ENCODE measurements at regions not wholly inside any gene's neighbourhood (a gene's known extent, or its start where the extent isn't known, plus 50 kb on each side); places are given as distances from the start of the nearest gene placed in this dataset.

DNA sequence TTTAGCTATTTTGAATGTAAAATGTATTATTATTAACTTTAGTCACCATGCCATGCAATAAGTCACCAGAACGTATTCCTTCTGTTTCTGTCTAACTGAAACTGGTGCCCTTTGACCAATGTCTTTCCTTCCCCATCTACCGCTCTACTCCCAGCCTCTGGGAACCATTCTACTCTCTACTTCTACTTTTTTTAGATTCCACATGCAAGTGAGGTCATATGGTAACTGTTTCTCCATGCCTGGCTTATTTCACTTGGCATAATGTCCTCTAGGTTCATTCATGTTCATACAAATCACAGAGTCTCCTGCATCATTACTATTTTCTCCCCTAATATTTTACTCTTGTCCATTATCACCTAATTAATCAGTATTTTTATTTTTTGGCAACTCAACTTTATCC is 160.1 kb downstream of the TMX1 start:
- DNase-seq: no peak

DNA sequence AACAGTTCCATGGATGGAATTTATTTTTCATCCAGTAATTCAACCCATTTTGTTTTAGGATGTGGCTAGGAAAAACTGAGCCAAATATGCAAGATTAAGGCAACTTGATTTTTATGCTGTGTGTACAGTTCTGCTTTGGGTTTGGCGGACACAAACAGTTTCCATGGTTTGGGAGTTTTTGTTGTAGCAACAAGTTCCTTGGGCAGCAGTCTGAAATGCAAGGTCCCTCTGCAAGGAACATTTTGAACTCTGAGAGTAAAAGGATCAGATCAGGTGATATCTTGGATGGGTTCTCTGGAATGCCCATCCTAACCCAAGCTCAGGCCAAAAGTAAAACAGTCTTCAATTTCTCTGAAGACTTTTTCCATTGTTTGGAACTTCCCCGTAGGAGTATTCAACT is 161.2 kb downstream of the TMX1 start:
- DNase-seq: peak; percentile 51

DNA sequence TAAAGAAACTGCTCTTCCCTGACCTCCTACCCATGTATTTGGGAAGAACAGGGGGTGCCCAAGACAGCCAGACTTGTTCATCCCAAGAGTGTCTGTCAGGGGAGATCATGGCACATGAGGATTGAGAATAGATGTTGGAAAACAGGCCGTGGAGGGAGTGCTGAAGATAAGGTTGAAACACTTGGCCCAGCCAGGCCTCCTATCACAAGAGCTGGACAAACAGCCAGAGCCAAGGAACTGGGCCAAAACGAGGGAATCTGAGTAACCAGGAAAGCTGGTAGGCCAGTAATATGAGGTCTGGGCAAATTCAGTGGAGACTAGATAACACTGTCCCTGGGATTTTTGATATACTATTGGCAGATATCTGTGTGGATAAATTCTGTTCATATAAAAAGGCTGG is 161.7 kb downstream of the TMX1 start:
- DNase-seq: no peak

DNA sequence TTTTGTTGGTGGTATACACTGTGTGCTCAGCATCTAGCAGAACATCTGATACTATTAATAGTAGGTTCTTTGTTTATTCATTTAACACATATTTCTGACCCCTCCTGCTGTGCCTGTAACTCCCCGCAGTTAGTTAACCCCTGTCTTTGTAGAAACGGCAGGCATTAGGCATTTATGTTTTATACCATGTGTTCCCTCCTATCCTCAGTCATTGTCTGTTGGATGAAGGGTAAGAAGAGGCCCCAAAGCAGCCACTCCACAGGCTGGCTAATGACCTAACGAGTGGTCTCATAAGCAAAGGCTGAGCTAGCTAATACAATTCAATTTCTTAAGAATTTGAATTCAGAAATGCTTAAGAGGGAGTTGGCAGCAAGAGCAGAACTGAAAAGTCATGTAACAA is 170.8 kb downstream of the TMX1 start:
- DNase-seq: no peak

DNA sequence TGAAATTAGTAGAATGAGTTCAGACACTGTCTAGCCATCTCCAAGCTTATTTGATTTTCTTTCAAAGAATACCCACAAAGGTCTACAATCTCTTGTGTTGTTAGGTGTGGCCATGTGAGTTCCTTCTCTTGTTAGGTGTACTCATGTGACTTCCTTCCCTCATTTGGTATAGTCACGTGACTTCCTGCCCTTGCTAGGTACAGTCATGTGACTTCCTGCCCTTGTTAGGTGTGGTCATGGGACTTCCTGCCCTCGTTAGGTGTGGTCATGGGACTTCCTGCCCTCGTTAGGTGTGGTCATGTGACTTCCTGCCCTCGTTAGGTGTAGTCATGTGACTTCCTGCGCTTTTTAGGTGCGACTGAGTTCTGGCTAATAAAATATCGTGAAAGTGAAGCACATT is 179.6 kb downstream of the TMX1 start:
- DNase-seq: no peak

DNA sequence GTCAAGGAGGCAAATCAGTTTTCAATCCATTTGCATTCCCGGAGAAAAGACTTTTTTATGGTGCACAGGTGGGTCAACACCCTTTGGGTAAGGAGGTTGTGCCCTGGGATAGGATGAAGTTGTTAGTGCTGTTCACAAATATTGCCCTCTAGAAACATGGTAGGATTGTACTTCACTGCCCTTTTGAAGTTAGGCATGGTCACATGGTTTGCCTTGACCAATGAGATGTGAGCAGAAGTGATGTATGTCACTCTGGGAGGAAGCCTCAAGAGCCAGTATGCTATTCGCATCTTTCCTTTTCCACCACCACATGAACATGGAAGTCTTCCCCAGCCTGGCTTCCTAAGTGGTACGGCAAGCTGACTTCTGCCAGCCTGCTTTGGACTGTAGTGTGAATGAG is 182.7 kb downstream of the TMX1 start:
- no peak for DNase-seq

DNA sequence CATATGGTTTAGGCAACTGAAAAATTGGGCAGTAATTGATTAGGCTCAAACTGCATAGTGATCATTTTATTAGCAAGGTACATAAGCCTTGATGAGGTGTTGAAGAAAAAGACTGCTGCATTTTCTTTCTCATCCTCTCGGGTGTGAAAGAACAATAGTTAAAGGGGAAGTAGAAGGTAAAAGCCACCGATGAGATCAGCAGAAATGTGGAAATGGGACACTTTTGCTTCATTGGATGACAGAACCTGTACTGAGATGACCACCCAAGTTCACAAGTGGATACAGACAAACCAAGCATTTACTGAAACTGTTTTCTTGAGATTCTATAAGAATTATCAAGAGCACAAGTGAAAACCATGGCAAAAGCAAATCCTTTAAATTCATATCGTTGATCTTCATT is 184.0 kb downstream of the TMX1 start:
- no peak for DNase-seq

DNA sequence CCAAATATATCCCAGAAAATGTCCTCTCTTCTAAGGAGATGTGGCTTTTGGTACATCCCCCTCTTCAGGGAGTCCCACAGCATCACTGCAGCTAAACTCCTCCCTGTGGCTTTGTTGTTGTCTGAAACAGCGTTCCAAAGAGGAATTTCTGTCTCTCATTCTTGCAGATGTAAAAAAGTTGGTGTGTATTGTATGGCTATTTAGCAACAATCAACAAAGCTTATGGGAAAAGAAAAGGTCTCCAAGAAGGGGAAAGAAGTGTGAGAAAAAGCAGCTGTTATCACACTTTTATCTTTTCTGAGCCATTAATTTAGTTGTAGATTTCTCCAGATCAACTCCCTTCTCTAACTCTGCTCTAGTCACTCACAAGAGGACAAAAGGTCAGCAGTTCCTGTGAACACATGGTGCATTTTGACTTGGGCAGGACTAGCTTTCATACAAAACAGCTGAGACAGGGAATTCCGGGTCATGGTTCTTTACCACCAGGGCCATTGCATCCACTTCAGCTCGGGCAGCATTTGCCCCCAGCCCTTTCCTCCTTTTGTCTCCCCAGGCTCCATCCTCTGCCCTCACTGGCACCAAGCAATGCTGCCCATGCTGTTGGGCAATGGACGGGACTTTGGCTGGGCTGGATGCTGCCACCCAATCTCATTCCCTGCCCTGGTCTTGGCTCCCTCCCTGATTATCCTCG is 184.7 kb downstream of the TMX1 start:
- peak; percentile 79 for DNase-seq

DNA sequence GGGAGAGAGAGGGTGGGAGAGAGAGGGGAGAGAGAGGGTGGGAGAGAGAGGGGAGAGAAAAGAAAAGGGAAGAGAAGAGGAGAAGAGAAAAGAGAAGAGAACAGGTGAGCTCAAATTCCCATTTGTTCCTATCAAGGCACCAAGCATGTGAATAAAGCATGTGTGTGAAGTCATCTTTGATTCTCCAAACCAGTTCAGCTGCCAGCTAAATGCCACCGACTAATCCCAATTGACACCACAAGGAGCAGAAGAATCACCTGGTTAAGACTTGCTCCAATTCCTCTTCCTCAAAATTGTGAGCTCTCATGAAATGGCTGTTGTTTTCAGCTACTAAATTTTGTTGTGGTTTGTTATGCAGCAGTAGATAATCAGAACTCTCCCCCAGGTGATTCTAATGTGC is 188.9 kb downstream of the TMX1 start:
- DNase-seq: no peak

DNA sequence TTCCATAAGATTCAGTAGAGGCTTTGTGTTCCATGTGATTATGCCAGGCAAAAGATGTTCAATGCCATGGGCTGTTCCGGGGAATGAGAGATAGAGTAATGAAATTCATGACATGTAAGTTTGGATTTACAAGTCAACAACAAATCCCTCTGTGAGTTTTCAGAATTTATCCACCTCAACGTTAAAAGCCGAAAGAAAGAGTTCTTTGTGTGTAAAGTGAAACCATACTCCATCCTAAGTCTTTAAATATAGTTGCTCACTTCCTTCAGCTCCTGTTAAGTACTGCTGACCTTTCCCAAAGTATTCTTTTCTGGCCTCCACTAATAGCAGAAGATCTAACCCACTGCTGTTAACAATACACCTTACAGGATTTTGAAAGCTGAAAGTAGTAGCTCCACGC is 190.0 kb downstream of the TMX1 start:
- no peak for DNase-seq

DNA sequence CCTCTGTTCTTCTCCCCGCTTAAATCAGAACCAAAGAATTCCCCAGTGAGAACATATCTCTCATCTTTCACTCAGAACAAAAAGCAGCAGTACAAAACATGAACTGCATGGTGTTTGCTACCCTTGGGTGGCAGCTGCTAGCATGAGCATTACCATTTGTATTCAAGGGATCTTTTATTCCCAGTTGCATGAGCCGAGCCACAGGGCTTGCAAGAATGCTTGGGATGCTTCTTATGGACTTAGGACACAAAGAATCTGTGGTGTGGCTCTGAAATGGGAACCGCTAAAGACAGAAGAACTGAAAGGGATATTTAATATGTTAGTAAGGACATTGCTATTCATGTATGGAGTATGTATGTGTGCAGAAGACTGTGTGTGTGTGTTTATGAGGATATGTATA is 190.6 kb downstream of the TMX1 start:
- DNase-seq: peak; percentile 44

DNA sequence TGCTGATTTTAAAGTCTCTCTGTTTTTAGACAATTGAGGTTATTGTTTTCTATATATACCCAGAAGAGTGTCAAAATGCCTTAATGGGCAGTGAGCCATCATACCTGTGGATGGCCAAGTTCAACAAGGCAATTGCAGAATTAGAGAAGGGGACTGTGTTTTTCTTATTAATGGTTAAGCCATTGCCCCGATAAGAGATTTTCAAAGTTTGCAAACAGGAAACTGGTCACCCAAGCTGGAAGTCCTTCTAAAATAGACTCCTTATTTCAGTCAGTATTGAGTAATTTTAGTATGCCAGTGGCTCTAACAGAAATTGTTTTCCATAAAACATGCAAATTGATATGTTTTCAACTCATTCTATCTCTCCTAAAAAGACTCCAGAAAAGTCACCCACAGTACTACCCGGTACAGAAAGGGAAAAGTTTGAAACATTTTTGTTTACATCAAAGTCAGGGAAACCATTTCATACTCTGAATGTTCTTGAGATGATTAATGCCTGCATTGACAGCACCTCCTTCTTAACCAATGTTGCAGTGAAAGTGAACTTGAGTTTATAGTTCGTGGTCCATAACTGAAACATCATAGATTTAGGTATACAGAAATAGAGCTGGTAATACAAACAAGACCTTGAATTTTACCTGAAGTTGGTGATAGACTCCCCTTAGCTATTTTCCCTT is 191.1 kb downstream of the TMX1 start:
- no peak for DNase-seq

DNA sequence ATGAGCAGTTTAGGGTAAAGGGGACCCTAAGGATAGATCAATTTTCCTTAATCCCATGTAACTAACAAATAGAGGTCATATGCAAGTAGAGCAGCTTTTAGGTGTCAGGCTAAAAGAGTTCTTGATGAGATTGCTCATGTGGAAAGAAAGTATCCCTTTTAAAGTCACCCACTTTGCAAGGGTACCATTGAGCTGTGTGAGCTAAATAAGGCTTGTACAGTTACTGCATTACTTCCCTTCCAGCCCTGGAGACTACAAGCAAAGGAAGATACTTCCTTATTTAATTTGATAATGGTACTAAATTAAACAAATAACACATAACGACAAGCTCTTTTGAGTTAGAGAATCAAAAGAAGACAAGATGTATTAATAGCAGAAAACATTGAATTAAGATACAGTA is 191.7 kb downstream of the TMX1 start:
- DNase-seq: no peak

DNA sequence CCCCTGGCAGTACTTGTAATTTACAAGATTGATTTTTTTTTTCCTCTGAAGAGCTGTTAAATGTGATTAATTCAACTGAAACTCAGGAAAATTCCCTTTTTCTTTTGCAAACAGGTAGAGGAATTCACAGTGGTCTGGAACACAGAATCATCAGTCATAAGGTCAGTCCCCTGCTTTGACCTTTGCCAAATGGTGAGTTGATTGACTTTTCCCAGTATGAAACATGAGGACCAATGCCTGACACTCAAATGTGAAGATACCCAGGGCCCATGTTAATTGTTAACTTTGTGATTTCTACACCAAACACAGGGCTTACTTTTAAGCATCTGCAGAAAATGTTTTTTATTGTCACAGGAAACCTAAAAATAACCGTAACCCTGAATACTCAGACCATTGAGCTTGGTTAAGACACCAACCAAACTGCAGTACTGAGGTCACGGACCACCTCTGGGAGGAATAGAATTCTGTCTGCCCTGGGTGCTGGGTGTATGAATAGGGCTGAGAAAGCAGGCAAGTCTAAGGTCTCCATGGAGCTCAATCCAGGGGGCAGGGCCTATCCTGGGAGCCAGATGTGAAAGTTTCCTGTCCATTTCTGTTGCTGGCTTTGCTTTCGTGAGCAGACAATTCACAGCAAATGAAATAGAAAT is 192.4 kb downstream of the TMX1 start:
- no peak for DNase-seq

DNA sequence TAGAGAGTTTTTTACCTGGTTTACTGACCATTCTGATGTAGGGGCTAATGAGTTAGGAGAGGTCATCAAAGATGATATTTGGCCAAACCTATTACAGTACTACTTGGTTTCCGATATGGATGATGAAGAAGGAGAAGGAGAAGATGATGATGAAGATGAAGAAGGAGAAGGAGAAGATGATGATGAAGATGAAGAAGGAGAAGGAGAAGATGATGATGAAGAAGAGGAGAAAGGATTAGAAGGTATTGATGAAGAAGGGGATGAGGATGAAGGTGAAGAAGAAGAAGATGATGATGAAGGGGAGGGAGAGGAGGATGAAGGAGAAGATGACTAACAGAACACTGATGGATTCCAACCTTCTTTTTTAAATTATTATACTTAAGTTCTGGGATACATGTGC is 196.6 kb downstream of the TMX1 start:
- DNase-seq: no peak

DNA sequence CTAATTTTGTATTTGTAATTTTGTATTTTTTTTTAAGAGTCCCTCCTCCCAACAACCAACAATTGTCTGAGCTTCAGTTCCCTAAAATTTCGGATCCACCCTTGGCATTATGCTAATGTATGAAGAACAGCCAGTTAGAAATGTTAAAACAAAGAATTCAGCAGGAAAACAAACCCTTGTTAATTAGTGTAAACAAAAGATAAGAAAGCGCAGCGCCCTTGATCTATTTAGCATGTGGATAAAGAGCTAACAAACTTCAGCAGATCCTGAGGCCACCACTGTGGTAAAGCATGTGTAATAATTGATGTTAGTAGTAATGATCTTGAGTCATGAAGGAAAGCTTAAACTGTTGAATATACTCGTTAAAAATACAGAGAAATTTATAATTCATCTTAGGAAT is 199.8 kb downstream of the TMX1 start:
- no peak for DNase-seq

DNA sequence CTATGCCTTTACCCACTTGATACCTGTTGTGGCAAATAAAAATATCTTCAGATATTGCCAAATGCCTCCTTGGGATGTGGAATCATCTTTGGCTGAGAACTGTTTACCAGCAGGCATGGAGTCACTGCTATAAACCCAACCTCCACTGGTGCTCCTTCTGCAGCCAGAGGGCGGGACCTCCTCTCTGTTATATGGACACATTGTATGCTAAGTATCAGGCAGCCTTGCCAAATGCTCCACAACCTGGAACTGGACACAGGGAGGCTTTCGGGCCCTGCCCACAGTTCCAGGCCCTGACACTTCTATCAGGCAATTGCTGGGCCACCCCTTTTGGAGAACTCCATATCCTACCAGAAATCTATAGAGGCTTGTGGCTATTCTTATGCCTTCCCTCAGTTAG is 201.0 kb downstream of the TMX1 start:
- no peak for DNase-seq

DNA sequence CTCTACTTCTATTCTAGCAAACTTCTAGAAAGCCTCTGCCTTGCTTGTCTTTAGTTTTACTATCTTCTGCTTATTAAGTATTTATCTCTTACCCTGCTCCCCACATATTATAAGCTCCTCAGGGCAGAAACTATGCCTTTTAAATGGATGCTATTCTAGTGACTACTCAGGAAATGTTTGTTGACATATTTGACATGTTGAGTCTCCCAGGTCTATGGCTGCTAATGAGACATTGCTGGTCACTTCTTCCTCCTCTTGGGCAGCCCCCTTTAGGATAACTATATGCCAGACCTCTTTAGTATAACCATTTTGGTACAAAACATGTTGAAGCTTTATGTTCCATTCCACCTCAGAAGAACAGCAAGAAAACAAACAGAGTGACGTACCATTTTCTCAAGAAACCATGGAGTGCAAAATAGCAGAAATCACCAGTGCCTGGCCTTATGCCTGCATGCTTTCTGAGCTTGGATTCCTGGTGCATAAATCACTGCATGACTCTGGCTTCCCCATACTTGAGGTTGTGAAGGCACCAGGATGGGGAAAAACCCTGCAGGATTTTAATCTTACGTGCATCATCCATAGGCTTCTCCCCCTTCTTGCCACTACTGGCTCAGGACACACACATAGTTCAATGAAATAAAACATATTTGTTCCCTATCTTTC is 202.6 kb downstream of the TMX1 start:
- DNase-seq: no peak

DNA sequence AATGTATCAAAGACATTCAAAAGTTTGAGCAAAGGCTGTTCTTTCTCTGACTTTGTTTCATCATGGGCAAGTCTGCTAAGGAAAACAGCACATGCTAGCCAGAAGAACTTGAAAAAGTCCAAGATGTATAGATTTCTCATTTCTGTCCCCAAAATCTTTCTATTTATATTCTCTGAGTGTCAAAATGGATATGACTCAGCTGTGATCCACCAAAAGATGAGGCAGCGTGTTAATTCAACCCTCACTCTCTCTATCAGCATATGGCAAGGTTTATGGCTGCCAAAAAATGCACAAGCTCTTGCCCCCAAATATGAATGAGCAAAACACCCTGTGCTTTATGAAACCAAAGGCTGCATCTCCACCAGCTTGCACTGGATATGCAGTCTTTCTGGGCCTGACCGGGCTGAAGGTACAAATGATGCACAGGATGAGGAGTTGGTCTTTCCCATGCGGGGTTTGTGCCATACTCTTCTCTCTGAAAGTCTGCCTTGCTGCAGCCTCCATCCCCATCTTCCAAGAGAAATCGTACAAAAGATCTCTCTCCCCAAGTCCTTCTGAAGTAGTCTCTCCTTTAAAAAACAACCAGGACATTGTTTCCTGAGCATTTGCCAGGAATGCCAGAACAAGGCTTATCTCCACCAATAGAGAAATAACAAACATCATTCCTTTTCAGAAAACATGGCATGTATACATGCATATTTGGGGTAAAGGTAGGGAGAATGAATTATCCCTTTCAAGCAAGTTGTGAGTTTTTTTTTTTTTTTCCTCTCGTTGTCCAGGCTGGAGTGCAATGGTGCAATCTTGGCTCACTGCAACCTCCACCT is 203.4 kb downstream of the TMX1 start:
- DNase-seq: no peak

DNA sequence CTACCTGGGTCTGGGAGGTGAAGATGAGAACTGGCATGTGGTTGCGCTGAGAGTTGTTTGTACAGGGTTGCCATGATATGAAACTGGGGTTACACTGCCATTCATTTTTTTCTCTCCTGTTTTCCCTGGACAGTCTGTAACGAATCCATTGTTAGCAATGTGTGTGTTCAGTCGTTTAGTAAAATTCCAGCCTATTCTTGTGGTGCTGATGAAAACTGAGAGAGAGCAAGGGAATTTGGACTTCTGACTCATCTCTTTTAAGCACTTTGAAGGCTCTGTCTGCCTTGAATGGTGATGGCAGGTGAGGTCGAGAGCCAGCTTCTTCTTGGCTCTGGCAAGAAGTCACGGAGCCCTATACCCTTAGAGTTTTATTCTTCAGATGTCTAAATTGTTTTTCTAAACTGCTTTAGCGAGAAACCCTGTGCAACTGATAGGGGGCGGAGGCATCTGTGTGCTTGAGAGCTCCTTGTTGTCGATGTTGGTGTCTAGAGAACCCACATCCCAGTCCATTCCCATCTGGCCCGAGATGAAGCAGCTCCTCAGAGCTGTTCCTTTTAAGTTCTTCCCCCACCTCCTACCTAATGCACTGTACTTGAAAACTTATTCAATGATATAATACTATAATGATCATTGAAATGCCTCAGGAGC is 204.4 kb downstream of the TMX1 start:
- no peak for DNase-seq

DNA sequence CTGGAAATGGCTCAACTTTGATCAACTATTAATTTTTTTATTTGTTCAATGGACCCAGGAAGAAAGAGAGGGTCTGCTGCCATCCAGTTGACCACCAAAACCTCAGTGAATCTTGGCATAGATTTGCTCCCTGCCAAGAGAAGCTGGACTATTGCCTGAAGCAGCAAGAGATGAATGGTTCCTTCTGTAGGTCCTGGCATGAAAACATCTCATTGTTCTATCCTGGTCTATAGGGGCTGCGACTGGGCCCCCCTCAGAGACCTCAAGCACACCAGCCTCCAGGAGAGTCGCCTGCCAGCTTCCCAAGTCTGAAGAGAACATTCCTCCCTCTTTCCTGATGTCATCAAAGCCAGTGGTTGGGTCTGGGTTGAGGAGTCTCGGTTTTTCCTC is 204.9 kb downstream of the TMX1 start:
- DNase-seq: no peak

DNA sequence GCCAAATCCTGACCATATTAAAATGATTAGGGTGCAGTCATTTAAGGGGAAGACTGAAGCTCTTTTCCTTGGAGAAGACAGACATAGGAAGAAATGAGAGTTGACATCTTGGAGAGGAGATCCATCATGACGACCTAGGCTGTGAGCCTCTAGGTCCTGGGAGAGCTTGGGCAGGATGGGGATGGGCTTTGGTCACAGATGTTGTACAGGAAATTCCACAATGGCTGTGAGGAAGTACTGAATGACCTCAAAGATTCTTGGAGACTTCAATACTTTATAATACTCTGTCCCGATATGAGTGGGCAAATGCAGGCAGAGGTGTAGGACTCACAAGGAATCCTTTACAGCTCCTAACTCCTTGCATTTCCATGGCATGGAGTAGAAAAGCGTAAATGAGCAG is 204.9 kb upstream of the FRMD6 start:
- DNase-seq: no peak

DNA sequence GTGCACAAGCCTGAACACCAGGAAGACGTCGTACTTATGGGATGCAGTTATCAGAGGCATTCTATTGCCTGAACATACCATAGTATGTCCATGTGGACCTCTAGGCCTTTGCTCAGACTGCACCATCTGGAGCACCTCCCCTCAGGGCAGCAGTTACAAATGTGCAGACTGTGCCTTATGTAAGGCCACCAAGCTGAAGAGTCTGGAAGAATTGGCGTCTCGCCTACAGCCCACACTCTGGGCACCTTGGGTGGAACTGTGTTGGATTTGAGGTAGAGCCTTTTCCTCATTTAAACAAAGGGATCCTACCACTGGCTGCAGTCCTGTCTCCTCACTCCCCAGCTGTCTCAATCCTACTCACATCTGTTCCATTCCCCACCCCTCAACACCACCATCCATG is 204.3 kb upstream of the FRMD6 start:
- DNase-seq: no peak
